Caco-2 (cell line): ENCODE measurements at regions not wholly inside any gene's neighbourhood (a gene's known extent, or its start where the extent isn't known, plus 50 kb on each side); places are given as distances from the start of the nearest gene placed in this dataset.

Source experiments
- BruUV-seq: library from RNA; stranded (reverse); fragments of 400-500 nt; replicated peaks from 2 replicates; lab custom pipeline; 2021; lab: Mats Ljungman, UMichigan
- CTCF ChIA-PET: fragments of 300-600 bp; sonication (Branson Sonifier 250); formaldehyde crosslinking; loops from one replicate; lab custom pipeline; 2022; ENCODE audit warnings: antibody characterized with exemption; lab: Charles Lee
- POLR2A ChIA-PET: fragments of 300-600 bp; sonication (Branson Sonifier 250); formaldehyde crosslinking; loops from one replicate; lab custom pipeline; 2022; ENCODE audit warnings: antibody characterized with exemption; lab: Charles Lee
- DNase-seq, 2 experiments: peaks; one replicate each; pipeline versions ENCODE4 v3.0.0 to v3.0.0-alpha.2; 2020 to 2022
- H3K27me3 ChIP-seq: replicated peaks from 2 replicates; pipeline ENCODE4 v1.6.0; 2011; ENCODE audit warnings: low read length; ENCODE audit not compliant: control insufficient read depth, insufficient read depth
- H3K36me3 ChIP-seq: 2 replicates; pipeline ENCODE4 v1.5.1; 2011; ENCODE audit warnings: low read length; ENCODE audit not compliant: control insufficient read depth, insufficient read depth
- H3K4me1 ChIP-seq: fragments of 250-450 bp; sonication (Bioruptor Pico); 2 replicates; pipeline ENCODE4 v1.5.1; 2020; ENCODE audit warnings: mild to moderate bottlenecking
- H3K4me3 ChIP-seq: 2 replicates; pipeline ENCODE4 v1.5.1; 2011; ENCODE audit warnings: low read depth, mild to moderate bottlenecking, control low read depth, low read length
- H3K9me3 ChIP-seq: fragments of 250-450 bp; sonication (Bioruptor Pico); 2 replicates; pipeline ENCODE4 v1.5.1; 2020; ENCODE audit warnings: mild to moderate bottlenecking, moderate library complexity
- H3K27ac Mint-ChIP-seq: one replicate; pipeline ENCODE4 v1.8.0; 2022; ENCODE audit warnings: mixed read lengths; ENCODE audit not compliant: unreplicated experiment
- H3K27me3 Mint-ChIP-seq: one replicate; pipeline ENCODE4 v1.8.0; 2022; ENCODE audit warnings: mixed read lengths; ENCODE audit not compliant: insufficient read depth, unreplicated experiment
- H3K36me3 Mint-ChIP-seq: one replicate; pipeline ENCODE4 v1.8.0; 2022; ENCODE audit warnings: mild to moderate bottlenecking, mixed read lengths; ENCODE audit not compliant: insufficient read depth, unreplicated experiment
- H3K4me1 Mint-ChIP-seq: one replicate; pipeline ENCODE4 v1.8.0; 2022; ENCODE audit warnings: low read depth, mixed read lengths; ENCODE audit not compliant: unreplicated experiment
- H3K4me3 Mint-ChIP-seq: one replicate; pipeline ENCODE4 v1.8.0; 2022; ENCODE audit warnings: mild to moderate bottlenecking, moderate library complexity, mixed read lengths; ENCODE audit not compliant: unreplicated experiment
- H3K9me3 Mint-ChIP-seq: one replicate; pipeline ENCODE4 v1.8.0; 2022; ENCODE audit warnings: mixed read lengths; ENCODE audit not compliant: unreplicated experiment
- CTCF ChIP-seq, 2 experiments: fragments of 200-600 bp in 1 of 2; IDR thresholded peaks; 1 replicate in 1 of 2; 2 replicates in 1 of 2; pipeline versions ENCODE4 v1.5.1 to v1.8.0; 2011 to 2022; ENCODE audit warnings: antibody characterized with exemption in 1 of 2, control low read depth in 1 of 2, inconsistent platforms in 1 of 2, low read depth in 1 of 2, low read length in 1 of 2, mild to moderate bottlenecking in 1 of 2, moderate library complexity in 1 of 2; ENCODE audit not compliant: insufficient read depth in 1 of 2, severe bottlenecking in 1 of 2, unreplicated experiment in 1 of 2
- intact Hi-C: fragments of 100-400 bp; cut with micrococcal nuclease; formaldehyde crosslinking; loops from one replicate; pipeline ENCODE4 v1.10.0; 2022; ENCODE audit not compliant: unreplicated experiment

GRCh38 chr11:119482521-119483011 lies 59.6 kb upstream of the THY1 start:
- Histone ChIP-seq H3K4me1 (peaks cover 5% of the 10 kb centered on the region; the same call in 1 of the 2 replicates), H3K27me3 (peaks cover 4% of the 10 kb centered on the region; the same call in 1 of the 2 replicates), H3K9me3 (no peaks in the 10 kb centered on the region), H3K4me3 (no peak overlapping the region), H3K36me3 (no peaks in the 10 kb centered on the region)
- intact Hi-C loops = no loop called here
- ChIA-PET POLR2A (no interaction called here), CTCF (interaction anchor here (0.6 to 1.3 kb wide), 2 partner anchors 52 to 101 kb away, joined by 3 to 5 read pairs; partner anchors contain the start of gene USP2)
- H3K27ac Mint-ChIP-seq = no peak overlapping the region
- peaks cover 8% of the 10 kb centered on the region for H3K4me1 Mint-ChIP-seq
- peak in 1 of 2 experiments; percentile 31 for DNase-seq
- peaks cover 10% of the 10 kb centered on the region for H3K27me3 Mint-ChIP-seq
- H3K4me3 Mint-ChIP-seq = no peak overlapping the region
- no peaks in the 10 kb centered on the region for H3K36me3 Mint-ChIP-seq
- BruUV-seq = no TSS peak
- H3K9me3 Mint-ChIP-seq = no peaks in the 10 kb centered on the region
- TF ChIP-seq CTCF (IDR thresholded peaks at IDR 0.05; ENCODE audit: insufficient read depth in 1 of 2, low read depth in 1 of 2, low read length in 1 of 2, severe bottlenecking in 1 of 2, unreplicated experiment in 1 of 2) = no peak

- CTCF ChIA-PET = interaction anchor here (0.6 to 1.3 kb wide), 2 partner anchors 52 to 121 kb away, joined by 3 to 5 read pairs; no protein-coding TSS in a partner anchor
Measured at GRCh38 chr11:119481667-119482400, 58.9 kb upstream of the THY1 start.

More at GRCh38 chr11:119481667-119482400, 58.9 kb upstream of the THY1 start:
- peaks cover 5% of the 10 kb centered on the region; the same call in 1 of the 2 replicates for H3K4me1 ChIP-seq
- intact Hi-C loops = loop anchor here (1.0 kb wide), 5 partner anchors 52 to 626 kb away; partner anchors contain the start of gene NECTIN1
- POLR2A ChIA-PET = interaction anchor here (0.5 kb wide), 1 partner anchor 103 kb away, joined by 3 read pairs; no protein-coding TSS in a partner anchor
- Mint-ChIP-seq H3K36me3 (no peaks in the 10 kb centered on the region), H3K27me3 (peaks cover 12% of the 10 kb centered on the region), H3K27ac (no peak overlapping the region), H3K4me1 (peaks cover 8% of the 10 kb centered on the region), H3K4me3 (no peak overlapping the region), H3K9me3 (no peaks in the 10 kb centered on the region)
- no TSS peak for BruUV-seq
- H3K27me3 ChIP-seq = peaks cover under 1% of the 10 kb centered on the region; the same call in 1 of the 2 replicates
- TF ChIP-seq CTCF (IDR thresholded peaks at IDR 0.05; ENCODE audit: insufficient read depth in 1 of 2, low read depth in 1 of 2, low read length in 1 of 2, severe bottlenecking in 1 of 2, unreplicated experiment in 1 of 2) = no peak
- H3K36me3 ChIP-seq = no peaks in the 10 kb centered on the region
- no peaks in the 10 kb centered on the region for H3K9me3 ChIP-seq
- DNase-seq = peak in 1 of 2 experiments; percentile 51
- H3K4me3 ChIP-seq = no peak overlapping the region
